NCI-H146 treated with DMSO at 0.1 percent for 48 hours (cell line): ENCODE measurements at regions not wholly inside any gene's neighbourhood (a gene's known extent, or its start where the extent isn't known, plus 50 kb on each side); places are given as distances from the start of the nearest gene placed in this dataset.
A peak's percentile ranks its signal among the peaks of the same experiment; 100 is the strongest.

ENCODE experiments used
- DNase-seq: peaks from one replicate; lab custom pipeline; 2025; ENCODE audit not compliant: unreplicated experiment; lab: John Stamatoyannopoulos, UW

GRCh38 chr18:78838183-78838582 lies 141.4 kb upstream of the SALL3 start:
- no peak for DNase-seq

- DNase-seq, result no peak
Observed at GRCh38 chr18:78849046-78849445, 130.6 kb upstream of the SALL3 start.

- DNase-seq, result no peak
Observed at GRCh38 chr18:78849458-78849857, 130.2 kb upstream of the SALL3 start.

- DNase-seq, result no peak
Observed at GRCh38 chr18:78853341-78853740, 126.3 kb upstream of the SALL3 start.

DNA sequence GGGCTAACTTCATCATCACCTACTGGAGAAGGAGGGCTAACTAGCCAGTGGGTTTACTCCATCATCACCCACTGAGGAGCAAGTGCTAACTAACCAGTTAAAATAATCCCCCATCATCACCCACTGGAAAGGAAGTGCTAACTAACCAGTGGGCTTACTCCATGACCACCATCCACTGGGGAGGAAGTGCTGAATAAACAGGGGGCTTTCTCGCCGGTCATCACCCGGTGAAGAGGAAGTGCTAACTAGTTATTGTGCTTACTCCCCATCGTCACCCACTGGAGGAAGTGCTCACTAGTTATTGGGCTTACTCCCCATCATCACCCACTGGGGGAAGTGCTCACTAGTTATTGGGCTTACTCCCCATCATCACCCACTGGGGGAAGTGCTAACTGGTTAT lies 124.4 kb upstream of the SALL3 start:
- DNase-seq, result no peak

DNA sequence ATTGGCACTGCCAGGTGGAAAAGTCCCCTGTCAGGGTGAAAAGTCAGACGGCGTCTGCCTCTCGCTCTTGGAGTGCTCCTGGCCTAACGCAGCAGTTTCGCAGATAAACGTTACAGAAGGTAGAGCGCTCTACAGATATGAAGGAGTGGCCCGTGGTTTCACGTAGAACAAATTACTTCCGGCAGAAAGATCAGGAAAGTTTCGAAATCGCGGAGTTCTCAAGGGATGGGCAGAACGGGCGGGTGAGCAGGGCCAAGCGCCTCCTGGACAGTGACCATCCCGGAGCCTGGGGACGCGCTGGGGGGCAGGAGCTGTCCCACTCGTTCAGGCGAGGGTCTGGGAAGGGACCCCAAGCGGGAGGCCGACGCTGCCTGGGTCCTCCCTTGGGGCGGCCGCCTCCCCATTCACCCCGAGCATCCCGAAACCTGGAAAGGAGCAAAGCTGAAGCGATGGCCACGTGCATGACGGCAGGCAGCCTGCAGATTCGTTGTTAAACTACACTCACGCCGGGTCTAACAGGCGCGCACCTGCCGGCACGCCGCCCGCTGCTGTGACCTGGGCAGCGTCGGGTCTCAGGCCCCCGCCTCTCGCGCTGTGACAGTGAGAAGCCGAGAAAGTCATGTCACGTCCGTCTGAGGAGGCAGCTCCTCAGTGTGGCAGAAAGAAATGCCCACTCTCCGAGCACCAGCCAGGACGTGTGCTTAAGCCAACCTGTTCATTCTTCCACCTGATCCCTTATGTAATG lies 122.9 kb upstream of the SALL3 start:
- DNase-seq, result no peak

DNA sequence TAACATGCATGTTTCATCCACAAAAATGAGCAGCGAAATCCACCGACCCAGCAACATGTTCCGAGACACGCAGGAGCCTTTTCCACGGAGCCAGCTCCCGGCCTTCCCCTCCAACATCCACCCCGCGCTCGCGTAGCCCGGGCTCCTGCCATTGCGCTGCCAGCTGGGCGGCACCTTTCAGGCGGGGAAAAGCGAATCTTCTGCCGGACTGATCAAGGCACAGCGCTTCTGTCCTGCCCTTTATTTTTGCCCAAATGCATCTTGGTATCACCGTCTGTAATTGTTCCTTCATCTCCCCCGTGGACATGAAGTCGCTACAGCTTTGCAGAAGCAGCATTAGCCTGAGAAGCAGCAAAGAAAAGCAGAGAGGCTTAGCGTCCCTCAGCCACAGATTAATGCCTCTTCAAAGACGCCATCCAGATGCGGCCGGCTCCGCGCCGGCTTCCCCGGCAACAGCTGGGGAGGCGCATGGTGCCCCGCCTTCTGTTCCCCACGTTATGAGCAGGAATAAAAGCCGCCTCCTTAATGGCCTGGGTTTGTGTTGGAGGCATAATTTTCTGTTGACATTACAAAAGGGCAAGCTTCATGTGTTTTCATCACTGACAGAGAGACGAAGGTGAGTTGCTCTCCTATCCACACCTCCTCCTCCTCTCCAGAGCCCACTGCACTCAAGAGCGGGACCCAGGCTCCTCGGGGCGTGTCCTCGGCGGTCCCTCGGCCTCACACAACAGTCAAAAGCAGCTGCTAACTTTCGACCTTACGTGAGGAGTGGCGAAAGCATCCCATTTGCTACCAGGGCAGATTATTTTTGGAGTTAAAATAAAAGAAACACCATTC lies 122.1 kb upstream of the SALL3 start:
- no peak for DNase-seq

GRCh38 chr18:78859686-78860085 lies 119.9 kb upstream of the SALL3 start:
- DNase-seq, result peak; percentile 28

DNA sequence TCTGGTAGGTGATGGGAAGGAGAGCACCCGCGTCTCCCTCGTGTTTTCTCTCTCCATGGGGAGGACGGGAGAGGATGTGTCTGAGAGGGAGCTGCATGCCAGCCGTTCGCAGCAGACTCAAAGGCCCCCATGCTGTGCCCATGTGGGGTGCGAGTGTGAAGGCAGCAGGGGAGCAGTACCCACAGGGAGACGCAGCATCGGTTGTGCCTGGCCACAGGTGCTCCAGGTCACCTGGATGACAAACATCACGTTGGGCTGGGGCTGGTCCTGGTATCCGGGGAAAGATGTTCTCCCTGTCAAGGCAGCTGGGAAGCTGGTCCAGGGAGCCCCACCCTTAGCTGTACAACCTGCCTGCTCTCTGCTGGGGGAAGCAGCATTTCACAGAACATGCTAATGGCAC lies 119.5 kb upstream of the SALL3 start:
- peak; percentile 45 for DNase-seq

DNA sequence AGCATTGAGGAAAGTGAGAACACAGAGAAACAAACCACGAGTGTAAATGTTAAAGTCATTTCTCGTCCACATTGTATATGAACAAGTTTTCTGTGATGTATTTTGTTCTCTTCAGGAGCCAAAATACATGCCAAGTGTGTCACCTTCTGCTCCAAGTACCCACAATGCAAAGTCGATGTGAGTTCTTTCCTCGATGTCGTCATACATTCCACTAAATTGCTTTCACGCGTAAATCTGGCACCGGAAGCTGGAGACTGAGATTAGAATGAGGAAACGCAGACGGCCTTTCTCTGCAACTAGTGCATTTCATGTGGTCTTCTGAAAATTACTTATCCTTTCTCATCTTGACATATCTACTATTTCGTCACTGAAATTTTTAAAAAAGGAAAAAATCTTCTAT lies 118.5 kb upstream of the SALL3 start:
- no peak for DNase-seq

DNA sequence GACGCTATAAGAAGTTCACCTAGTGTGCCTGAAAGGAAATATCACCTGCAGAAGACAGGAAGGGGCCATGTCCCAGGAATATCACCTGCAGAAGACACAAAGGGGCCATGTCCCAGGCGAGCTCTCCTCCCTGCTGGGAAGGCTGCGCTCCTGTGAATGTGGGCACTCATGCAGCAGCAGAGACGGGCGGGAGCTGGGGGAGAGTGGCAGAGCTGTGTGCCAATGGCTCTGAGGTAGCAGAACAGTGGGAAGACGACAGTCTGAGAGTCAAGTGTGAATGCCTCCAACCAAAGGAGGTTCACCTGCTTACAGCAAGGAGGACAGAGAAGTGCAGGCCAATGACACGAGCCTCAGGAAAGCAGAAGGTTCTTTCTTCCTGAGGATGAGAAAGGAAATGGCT lies 117.9 kb upstream of the SALL3 start:
- peak; percentile 30 for DNase-seq

DNA sequence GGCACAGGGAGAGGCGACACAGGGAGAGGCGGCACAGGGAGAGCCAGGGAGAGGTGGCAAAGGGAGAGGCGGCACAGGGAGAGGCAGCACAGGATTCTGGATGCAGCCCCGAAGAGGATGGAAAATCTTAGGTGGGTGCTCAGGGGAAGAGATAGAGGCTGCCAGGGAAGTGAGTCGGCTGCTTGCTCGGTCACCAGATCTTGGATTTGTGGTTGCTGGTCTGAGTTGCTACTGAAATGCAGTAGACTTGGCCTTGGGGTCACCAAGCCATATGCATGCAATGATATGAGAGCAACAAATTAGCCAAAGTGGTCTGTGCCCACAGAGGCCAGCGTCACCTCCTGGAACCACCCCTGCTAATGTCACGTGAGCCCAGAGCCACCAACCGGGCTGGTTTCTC lies 117.2 kb upstream of the SALL3 start:
- no peak for DNase-seq

DNA sequence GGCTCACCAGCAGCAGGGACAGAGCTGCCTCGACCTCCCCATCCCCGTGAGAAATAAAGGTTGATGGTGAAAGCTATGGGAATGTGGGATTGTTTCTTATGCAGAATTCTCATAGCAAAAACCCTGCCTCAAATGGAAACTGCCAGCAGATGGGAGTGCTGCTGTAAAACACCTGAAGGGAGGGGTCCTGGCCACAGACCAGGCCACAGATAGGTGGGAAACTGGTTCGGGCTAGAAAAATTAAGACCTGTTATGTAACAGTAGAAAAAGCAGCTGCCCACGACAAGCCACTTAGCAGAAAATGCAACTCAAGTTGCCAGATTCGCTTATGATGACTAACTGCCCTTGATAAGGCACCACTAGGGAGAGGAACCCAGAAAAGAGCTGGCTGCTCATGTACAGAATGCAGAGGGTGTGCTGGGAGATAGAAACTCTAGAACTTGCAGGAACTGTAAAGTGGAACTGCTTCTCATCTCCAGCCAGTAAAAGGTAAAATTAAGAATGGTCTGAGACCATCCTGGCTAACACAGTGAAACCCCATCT lies 114.5 kb upstream of the SALL3 start:
- DNase-seq, result no peak

- DNase-seq, result no peak
Observed at GRCh38 chr18:78865771-78866310, 113.8 kb upstream of the SALL3 start.

- no peak for DNase-seq
Observed at GRCh38 chr18:78867131-78867530, 112.5 kb upstream of the SALL3 start.

GRCh38 chr18:78868330-78869316 lies 111.0 kb upstream of the SALL3 start:
- DNase-seq, result no peak

DNA sequence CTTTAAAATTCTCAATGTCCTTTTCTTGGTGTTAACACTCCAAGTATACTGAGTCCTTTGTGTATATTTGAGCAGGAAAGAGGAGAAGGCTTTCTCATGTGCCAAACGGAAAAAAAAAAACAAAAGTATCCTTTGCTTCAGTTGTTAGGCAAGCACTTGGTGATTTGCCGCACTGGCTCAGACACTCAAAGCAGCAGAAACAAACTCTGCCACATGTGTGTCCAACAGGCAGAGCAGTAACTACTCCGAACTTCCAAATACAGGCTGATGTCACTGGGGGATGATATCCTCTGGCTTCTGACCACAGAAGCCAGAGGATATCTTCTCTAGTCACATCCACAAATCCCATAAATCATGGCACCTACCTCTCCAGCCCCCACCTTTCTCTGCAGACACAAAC lies 108.0 kb upstream of the SALL3 start:
- no peak for DNase-seq

- DNase-seq, result no peak
Observed at GRCh38 chr18:78873926-78874500, 105.6 kb upstream of the SALL3 start.

DNA sequence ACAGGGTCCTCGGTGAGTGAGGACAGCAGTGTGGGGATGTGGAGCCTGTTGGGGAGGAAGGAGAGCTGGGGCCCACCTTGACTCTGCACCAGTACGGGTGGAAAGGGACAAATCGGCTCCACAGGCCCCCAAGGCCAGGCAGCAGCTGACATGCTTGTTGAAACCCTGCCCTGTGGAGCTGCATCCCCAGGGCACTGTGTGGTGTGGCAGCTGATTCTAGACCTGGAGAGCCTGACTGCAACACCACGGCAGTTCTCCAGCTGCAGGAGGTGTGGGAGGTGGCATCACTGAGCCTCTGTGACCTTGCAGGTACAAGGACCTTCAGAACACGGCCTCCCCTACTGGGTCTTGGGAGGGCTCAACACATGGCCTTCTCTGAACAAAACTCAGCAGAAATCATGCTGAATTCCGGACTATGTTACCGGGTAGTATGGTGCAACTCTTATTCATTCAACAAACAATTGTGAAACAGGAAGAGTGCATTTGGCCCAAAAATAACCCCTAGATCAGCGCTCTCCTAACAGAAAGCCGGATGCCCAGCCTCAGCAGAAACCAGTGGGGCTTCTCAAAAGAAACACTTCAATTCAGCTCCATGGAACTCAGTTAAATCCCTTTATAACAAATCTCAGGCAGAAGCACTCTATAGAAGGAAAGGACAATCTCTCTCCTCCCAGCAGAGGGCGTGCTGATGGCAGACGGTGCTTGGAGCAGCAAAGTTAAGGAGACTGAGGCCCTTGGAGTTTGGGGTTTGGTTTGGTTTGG lies 104.4 kb upstream of the SALL3 start:
- DNase-seq, result peak; percentile 70
